Neural cell (in vitro differentiated cells): ENCODE measurements at regions not wholly inside any gene's neighbourhood (a gene's known extent, or its start where the extent isn't known, plus 50 kb on each side); places are given as distances from the start of the nearest gene placed in this dataset.

Experiments used
- H2AFZ ChIP-seq: fragments of 200-600, 300-800 bp; sonication (generic), shearing (Covaris generic); 2 replicates; pipeline ENCODE4 v1.6.0; 2014; ENCODE audit warnings: low read depth, mild to moderate bottlenecking, antibody characterized with exemption, low read length, moderate library complexity
- H3F3A ChIP-seq: fragments of 200-600 bp; shearing (Covaris generic); 2 replicates; pipeline ENCODE4 v1.6.1; 2016; ENCODE audit warnings: mild to moderate bottlenecking, moderate library complexity, mixed read lengths, antibody characterized with exemption, low read length; ENCODE audit not compliant: insufficient read depth, poor library complexity, severe bottlenecking
- H3K27ac ChIP-seq: fragments of 200-600, 300-800 bp; sonication (generic), shearing (Covaris generic); 2 replicates; pipeline ENCODE4 v1.5.1; 2014; ENCODE audit warnings: mild to moderate bottlenecking, low read length, moderate library complexity
- H3K27me3 ChIP-seq: fragments of 300-800, 200-600 bp; sonication (generic), shearing (Covaris generic); 2 replicates; pipeline ENCODE4 v1.6.0; 2014; ENCODE audit warnings: mild to moderate bottlenecking, low read depth, low read length, moderate library complexity; ENCODE audit not compliant: insufficient read depth
- H3K36me3 ChIP-seq: fragments of 300-800, 200-600 bp; sonication (generic), shearing (Covaris generic); 2 replicates; pipeline ENCODE4 v1.5.1; 2014; ENCODE audit warnings: mild to moderate bottlenecking, antibody characterized with exemption, low read length, moderate library complexity; ENCODE audit not compliant: insufficient read depth
- H3K4me2 ChIP-seq: fragments of 300-800, 200-600 bp; sonication (generic), shearing (Covaris generic); 2 replicates; pipeline ENCODE4 v1.6.0; 2014; ENCODE audit warnings: mild to moderate bottlenecking, low read length
- H3K4me3 ChIP-seq: fragments of 300-800, 200-600 bp; sonication (generic), shearing (Covaris generic); 2 replicates; pipeline ENCODE4 v1.5.1; 2014; ENCODE audit warnings: mild to moderate bottlenecking, low read length, moderate library complexity
- H3K79me2 ChIP-seq: fragments of 200-600 bp; shearing (Covaris generic); replicated peaks from 2 replicates; pipeline ENCODE4 v1.6.0; 2014; ENCODE audit warnings: mild to moderate bottlenecking, low read length, moderate library complexity; ENCODE audit not compliant: insufficient read depth
- H3K9ac ChIP-seq: fragments of 300-800, 200-600 bp; sonication (generic), shearing (Covaris generic); 2 replicates; pipeline ENCODE4 v1.6.1; 2016; ENCODE audit warnings: mild to moderate bottlenecking, low read length, mixed read lengths
- H3K9me2 ChIP-seq: fragments of 200-600 bp; shearing (Covaris generic); 2 replicates; pipeline ENCODE4 v1.6.1; 2016; ENCODE audit warnings: mild to moderate bottlenecking, low read length, mixed read lengths; ENCODE audit not compliant: insufficient read depth
- H3K9me3 ChIP-seq: fragments of 200-600, 300-800 bp; sonication (generic), shearing (Covaris generic); 2 replicates; pipeline ENCODE4 v1.6.1; 2016; ENCODE audit warnings: mild to moderate bottlenecking, mixed run types, low read length, moderate library complexity, mixed read lengths
- H4K20me1 ChIP-seq: fragments of 200-600 bp; shearing (Covaris generic); 2 replicates; pipeline ENCODE4 v1.6.1; 2016; ENCODE audit warnings: mild to moderate bottlenecking, mixed run types; ENCODE audit not compliant: insufficient read depth
- EP300 ChIP-seq: fragments of 450-650 bp; conservative IDR thresholded peaks from 2 replicates; pipeline ENCODE4 v1.6.1; 2014; ENCODE audit warnings: antibody characterized with exemption, mild to moderate bottlenecking, moderate library complexity; ENCODE audit not compliant: poor library complexity, severe bottlenecking
- EZH2 ChIP-seq: fragments of 200-600, 300-800 bp; shearing (Covaris generic), sonication (generic); IDR thresholded peaks from 2 replicates; pipeline ENCODE4 v1.6.1; 2014; ENCODE audit warnings: antibody characterized with exemption, low read length, borderline replicate concordance, mild to moderate bottlenecking; ENCODE audit not compliant: insufficient read depth, poor library complexity, severe bottlenecking
- MXI1 ChIP-seq: fragments of 450-650 bp; conservative IDR thresholded peaks from 2 replicates; pipeline ENCODE4 v1.6.1; 2014; ENCODE audit warnings: antibody characterized with exemption, mild to moderate bottlenecking; ENCODE audit not compliant: poor library complexity, severe bottlenecking
- POLR2AphosphoS5 ChIP-seq: IDR thresholded peaks from 2 replicates; pipeline ENCODE4 v1.6.1; 2012
- RAD21 ChIP-seq: fragments of 450-650 bp; conservative IDR thresholded peaks from 2 replicates; pipeline ENCODE4 v1.6.1; 2014; ENCODE audit warnings: antibody characterized with exemption, mild to moderate bottlenecking, moderate library complexity
- SMC3 ChIP-seq: fragments of 450-650 bp; conservative IDR thresholded peaks from 2 replicates; pipeline ENCODE4 v1.6.1; 2014; ENCODE audit warnings: antibody characterized with exemption, mild to moderate bottlenecking, moderate library complexity; ENCODE audit not compliant: poor library complexity
- TAF1 ChIP-seq: IDR thresholded peaks from 2 replicates; pipeline ENCODE4 v1.6.1; 2012; ENCODE audit warnings: low read depth
- TF ChIP-seq, protein P1 (sequence below): IDR thresholded peaks from 2 replicates; pipeline ENCODE4 v1.6.1; 2012; ENCODE audit warnings: borderline replicate concordance
- TF ChIP-seq, protein P2 (sequence below): fragments of 450-650 bp; IDR thresholded peaks from 2 replicates; pipeline ENCODE4 v1.5.1; 2014; ENCODE audit warnings: antibody characterized with exemption, mild to moderate bottlenecking, moderate library complexity; ENCODE audit not compliant: poor library complexity, severe bottlenecking

DNA sequence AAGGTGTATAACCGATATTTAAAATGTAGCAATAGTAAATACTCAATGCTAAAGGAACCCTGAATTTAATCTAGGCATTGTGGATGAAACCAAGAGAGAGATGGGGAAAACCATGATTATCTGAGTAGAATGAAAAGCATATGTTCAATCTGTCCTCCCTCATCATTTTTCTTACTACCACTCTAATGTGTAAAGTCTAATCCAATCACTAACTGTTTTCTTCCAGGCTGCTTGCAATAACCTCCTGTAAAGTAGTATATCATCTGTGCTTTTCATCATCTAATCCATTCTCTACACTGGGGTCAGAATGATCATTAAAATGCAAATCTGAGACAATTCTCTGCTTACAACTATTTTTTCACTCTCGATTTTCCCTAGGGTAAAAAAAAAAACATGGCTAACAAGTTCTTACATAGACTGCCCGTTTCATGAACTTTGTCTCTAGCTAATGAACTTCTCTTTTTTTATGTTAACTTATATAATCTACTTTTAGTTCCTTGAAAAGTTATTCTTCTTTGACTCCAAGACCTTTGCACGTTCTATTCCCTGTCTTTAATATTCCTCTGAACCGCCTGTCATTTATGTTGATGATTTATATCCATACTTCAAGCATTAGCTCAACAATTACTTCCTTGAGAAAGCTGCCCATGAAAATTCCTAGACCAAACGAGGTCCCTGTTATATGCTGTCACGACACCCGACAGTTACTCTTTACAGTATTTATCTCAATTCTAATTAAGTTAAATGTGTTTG is 94.7 kb upstream of the SLC8A1 start:
- H4K20me1 ChIP-seq = no peaks in the 10 kb centered on the region
- no peak overlapping the region for H2AFZ ChIP-seq
- no peak overlapping the region for H3K4me2 ChIP-seq
- H3K79me2 ChIP-seq = no peaks in the 10 kb centered on the region
- H3K9me2 ChIP-seq = no peaks in the 10 kb centered on the region
- no peak for TF ChIP-seq TAF1
- TF ChIP-seq, protein P1, sequence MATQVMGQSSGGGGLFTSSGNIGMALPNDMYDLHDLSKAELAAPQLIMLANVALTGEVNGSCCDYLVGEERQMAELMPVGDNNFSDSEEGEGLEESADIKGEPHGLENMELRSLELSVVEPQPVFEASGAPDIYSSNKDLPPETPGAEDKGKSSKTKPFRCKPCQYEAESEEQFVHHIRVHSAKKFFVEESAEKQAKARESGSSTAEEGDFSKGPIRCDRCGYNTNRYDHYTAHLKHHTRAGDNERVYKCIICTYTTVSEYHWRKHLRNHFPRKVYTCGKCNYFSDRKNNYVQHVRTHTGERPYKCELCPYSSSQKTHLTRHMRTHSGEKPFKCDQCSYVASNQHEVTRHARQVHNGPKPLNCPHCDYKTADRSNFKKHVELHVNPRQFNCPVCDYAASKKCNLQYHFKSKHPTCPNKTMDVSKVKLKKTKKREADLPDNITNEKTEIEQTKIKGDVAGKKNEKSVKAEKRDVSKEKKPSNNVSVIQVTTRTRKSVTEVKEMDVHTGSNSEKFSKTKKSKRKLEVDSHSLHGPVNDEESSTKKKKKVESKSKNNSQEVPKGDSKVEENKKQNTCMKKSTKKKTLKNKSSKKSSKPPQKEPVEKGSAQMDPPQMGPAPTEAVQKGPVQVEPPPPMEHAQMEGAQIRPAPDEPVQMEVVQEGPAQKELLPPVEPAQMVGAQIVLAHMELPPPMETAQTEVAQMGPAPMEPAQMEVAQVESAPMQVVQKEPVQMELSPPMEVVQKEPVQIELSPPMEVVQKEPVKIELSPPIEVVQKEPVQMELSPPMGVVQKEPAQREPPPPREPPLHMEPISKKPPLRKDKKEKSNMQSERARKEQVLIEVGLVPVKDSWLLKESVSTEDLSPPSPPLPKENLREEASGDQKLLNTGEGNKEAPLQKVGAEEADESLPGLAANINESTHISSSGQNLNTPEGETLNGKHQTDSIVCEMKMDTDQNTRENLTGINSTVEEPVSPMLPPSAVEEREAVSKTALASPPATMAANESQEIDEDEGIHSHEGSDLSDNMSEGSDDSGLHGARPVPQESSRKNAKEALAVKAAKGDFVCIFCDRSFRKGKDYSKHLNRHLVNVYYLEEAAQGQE = no peak
- no peak overlapping the region for H3K9ac ChIP-seq
- H3K27me3 ChIP-seq = no peaks in the 10 kb centered on the region
- no peak overlapping the region for H3K27ac ChIP-seq
- H3F3A ChIP-seq = no peaks in the 10 kb centered on the region
- no peaks in the 10 kb centered on the region for H3K36me3 ChIP-seq
- no peak overlapping the region for H3K4me3 ChIP-seq
- no peaks in the 10 kb centered on the region for H3K9me3 ChIP-seq

DNA sequence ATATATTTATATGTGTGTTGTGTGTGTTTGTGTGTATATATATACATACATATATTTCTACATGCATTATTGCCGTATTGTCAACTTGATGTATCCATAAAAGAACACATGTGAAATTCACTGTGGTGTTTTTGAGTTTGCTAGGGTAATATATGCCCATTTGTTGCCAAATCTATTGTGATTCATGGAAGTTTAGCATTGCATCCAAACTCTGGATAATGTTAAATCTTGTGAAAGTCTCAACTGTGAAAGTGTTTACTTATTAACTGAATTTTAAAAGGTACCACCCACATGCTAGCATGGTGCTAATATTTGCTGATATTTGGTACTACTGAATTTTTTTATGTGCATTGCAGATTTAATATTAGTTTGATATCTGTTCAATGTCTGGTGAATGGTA is 96.6 kb upstream of the SLC8A1 start:
- Histone ChIP-seq H3K9me2 (no peaks in the 10 kb centered on the region), H3K27me3 (no peaks in the 10 kb centered on the region), H3K9ac (no peak overlapping the region), H3K36me3 (no peaks in the 10 kb centered on the region), H3K4me3 (no peak overlapping the region), H3K9me3 (no peaks in the 10 kb centered on the region), H4K20me1 (no peaks in the 10 kb centered on the region), H3K4me2 (no peak overlapping the region), H3F3A (no peaks in the 10 kb centered on the region), H3K79me2 (no peaks in the 10 kb centered on the region), H3K27ac (no peak overlapping the region), H2AFZ (no peak overlapping the region)
- no peak for TF ChIP-seq POLR2AphosphoS5
- no peak for TF ChIP-seq MXI1
- TF ChIP-seq EZH2 = no peak
- no peak for TF ChIP-seq EP300
- TF ChIP-seq, protein P2, sequence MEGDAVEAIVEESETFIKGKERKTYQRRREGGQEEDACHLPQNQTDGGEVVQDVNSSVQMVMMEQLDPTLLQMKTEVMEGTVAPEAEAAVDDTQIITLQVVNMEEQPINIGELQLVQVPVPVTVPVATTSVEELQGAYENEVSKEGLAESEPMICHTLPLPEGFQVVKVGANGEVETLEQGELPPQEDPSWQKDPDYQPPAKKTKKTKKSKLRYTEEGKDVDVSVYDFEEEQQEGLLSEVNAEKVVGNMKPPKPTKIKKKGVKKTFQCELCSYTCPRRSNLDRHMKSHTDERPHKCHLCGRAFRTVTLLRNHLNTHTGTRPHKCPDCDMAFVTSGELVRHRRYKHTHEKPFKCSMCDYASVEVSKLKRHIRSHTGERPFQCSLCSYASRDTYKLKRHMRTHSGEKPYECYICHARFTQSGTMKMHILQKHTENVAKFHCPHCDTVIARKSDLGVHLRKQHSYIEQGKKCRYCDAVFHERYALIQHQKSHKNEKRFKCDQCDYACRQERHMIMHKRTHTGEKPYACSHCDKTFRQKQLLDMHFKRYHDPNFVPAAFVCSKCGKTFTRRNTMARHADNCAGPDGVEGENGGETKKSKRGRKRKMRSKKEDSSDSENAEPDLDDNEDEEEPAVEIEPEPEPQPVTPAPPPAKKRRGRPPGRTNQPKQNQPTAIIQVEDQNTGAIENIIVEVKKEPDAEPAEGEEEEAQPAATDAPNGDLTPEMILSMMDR = no peak
- no peak for TF ChIP-seq SMC3
- TF ChIP-seq RAD21 = no peak
- TF ChIP-seq, protein P1 = no peak
- TF ChIP-seq TAF1 = no peak
